ENCODE measurements at regions not wholly inside any gene's neighbourhood (a gene's known extent, or its start where the extent isn't known, plus 50 kb on each side); places are given as distances from the start of the nearest gene placed in this dataset.
"Not testable (repeated sequence)": the region's sequence is repeated elsewhere in the genome, so short reads cannot be mapped to it uniquely, and the experiment has no call there.

DNA sequence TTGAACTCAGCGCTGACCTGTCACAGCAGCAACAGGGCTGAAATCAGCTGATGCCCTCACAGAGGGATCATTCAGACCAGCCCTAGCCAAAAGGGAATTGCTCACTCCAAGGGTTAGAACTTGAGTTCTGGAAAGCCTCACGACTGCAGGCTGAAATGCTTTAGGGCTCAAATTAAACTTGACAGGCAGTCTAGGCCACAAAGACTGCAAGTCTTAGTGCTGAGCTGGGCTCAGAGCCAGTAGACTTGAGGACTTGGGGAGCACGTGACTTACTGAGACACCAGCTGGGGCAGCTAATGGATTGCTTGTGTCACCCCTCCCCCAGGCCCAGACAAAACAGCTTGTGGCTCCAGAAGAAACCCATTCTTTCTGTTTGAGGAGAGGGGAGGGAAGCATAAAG is 119.0 kb upstream of the SLC6A14 start:
- no peaks in the 10 kb centered on the region for H3K36me3 Mint-ChIP-seq (ENCODE audit: low read depth)
- intact Hi-C loops (cut with micrococcal nuclease), result no loop called here
- H3K4me1 Mint-ChIP-seq (ENCODE audit: low read depth), result no peaks in the 10 kb centered on the region
- DNase-seq, result no peak
- ATAC-seq, result no peak
- CTCF ChIA-PET, result no interaction called here
- no peak overlapping the region for H3K27ac Mint-ChIP-seq
- no peaks in the 10 kb centered on the region for H3K27me3 Mint-ChIP-seq
- H3K9me3 Mint-ChIP-seq, result no peaks in the 10 kb centered on the region
- POLR2A ChIA-PET, result no interaction called here
- no peak overlapping the region for H3K4me3 Mint-ChIP-seq
- TF ChIP-seq, protein P1, sequence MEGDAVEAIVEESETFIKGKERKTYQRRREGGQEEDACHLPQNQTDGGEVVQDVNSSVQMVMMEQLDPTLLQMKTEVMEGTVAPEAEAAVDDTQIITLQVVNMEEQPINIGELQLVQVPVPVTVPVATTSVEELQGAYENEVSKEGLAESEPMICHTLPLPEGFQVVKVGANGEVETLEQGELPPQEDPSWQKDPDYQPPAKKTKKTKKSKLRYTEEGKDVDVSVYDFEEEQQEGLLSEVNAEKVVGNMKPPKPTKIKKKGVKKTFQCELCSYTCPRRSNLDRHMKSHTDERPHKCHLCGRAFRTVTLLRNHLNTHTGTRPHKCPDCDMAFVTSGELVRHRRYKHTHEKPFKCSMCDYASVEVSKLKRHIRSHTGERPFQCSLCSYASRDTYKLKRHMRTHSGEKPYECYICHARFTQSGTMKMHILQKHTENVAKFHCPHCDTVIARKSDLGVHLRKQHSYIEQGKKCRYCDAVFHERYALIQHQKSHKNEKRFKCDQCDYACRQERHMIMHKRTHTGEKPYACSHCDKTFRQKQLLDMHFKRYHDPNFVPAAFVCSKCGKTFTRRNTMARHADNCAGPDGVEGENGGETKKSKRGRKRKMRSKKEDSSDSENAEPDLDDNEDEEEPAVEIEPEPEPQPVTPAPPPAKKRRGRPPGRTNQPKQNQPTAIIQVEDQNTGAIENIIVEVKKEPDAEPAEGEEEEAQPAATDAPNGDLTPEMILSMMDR (IDR thresholded peaks at IDR 0.05), result no peak

DNA sequence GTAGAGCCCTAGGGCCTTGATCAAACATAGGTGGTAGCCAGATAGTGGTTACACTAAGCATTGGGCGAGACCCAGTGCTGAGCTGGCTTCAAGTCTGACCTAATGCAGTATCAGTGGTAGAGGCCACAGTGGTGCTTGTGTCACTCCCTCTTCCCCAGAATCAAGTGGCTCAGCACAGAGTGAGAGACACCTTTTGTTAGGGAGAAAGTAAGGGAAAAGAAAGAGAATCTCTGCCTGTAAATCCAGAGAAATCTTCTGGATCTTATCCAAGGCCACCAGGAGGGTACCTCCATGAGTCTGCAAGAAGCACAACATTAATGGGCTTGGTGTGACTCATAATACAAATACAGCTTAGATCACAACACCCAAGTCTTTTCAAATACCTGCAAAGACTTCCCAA is 117.7 kb upstream of the SLC6A14 start:
- no peaks in the 10 kb centered on the region for H3K4me1 Mint-ChIP-seq (ENCODE audit: low read depth)
- intact Hi-C loops (cut with micrococcal nuclease), result no loop called here
- H3K36me3 Mint-ChIP-seq (ENCODE audit: low read depth), result no peaks in the 10 kb centered on the region
- TF ChIP-seq, protein P1 (IDR thresholded peaks at IDR 0.05), result no peak
- H3K27me3 Mint-ChIP-seq, result no peaks in the 10 kb centered on the region
- no peak for ATAC-seq
- H3K4me3 Mint-ChIP-seq, result no peak overlapping the region
- no peak for DNase-seq
- no peak overlapping the region for H3K27ac Mint-ChIP-seq
- no peaks in the 10 kb centered on the region for H3K9me3 Mint-ChIP-seq
- ChIA-PET CTCF (no interaction called here), POLR2A (no interaction called here)

DNA sequence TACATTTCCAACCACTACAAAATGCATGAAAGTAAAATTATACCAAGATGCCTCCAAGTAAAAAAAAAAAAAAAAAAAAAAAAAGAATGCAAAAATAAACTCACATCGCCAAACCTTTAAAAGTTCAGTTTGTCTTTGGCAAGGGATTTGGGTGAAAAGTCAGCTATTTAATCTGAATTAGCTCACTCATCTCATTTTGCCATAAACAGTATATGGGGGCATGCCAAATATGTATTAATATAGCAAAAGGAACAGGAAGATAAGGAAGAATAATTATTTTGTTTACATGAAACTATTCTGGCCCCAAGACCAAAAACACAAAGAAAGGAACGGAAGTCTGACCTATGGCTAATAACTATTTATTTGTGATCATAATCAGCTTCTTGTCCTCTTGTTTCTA is 114.7 kb upstream of the SLC6A14 start:
- no peaks in the 10 kb centered on the region for H3K27me3 Mint-ChIP-seq
- H3K4me3 Mint-ChIP-seq, result no peak overlapping the region
- ATAC-seq (no peak), DNase-seq (no peak)
- ChIA-PET POLR2A (no interaction called here), CTCF (no interaction called here)
- intact Hi-C loops (cut with micrococcal nuclease), result no loop called here
- H3K27ac Mint-ChIP-seq, result no peak overlapping the region
- H3K4me1 Mint-ChIP-seq (ENCODE audit: low read depth), result no peaks in the 10 kb centered on the region
- H3K36me3 Mint-ChIP-seq (ENCODE audit: low read depth), result no peaks in the 10 kb centered on the region
- no peaks in the 10 kb centered on the region for H3K9me3 Mint-ChIP-seq
- TF ChIP-seq, protein P1 (IDR thresholded peaks at IDR 0.05), result no peak

DNA sequence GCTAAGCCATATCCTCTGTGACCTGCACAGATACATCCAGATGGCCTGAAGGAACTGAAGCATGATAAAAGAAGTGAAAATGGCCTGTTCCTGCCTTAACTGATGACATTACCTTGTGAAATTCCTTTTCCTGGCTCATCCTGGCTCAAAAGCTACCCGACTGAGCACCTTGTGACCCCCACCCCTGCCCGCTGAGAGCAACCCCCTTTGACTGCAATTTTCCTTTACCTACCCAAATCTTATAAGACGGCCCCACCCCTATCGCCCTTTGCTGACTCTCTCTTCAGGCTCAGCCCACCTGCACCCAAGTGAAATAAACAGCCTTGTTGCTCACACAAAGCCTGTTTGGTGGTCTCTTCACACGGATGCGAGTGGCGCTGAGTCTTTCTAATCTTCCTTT is 104.4 kb upstream of the SLC6A14 start:
- H3K36me3 Mint-ChIP-seq (ENCODE audit: low read depth); H3K9me3 Mint-ChIP-seq; DNase-seq; CTCF ChIA-PET; POLR2A ChIA-PET; intact Hi-C loops (cut with micrococcal nuclease); H3K4me3 Mint-ChIP-seq; H3K27me3 Mint-ChIP-seq; ATAC-seq; H3K27ac Mint-ChIP-seq; H3K4me1 Mint-ChIP-seq (ENCODE audit: low read depth): not testable (repeated sequence)

DNA sequence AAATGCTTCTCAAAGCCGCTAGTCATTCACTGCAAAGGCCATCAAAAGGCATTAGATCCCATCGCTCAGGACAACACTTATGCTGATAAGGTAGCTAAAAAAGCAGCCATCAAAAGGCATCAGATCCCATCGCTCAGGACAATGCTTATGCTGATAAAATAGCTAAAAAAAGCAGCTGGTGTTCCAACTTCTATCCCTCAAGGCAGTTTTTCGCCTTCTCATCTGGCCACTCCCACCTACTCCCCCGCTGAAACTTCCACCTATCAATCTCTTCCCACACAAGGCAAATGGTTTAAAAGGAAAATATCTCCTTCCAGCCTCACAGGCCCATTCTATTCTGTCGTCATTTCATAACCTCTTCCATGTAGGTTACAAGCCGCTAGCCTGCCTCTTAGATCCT is 101.6 kb upstream of the SLC6A14 start:
- H3K4me3 Mint-ChIP-seq; H3K9me3 Mint-ChIP-seq; H3K27ac Mint-ChIP-seq; ATAC-seq; DNase-seq; H3K36me3 Mint-ChIP-seq (ENCODE audit: low read depth); intact Hi-C loops (cut with micrococcal nuclease); H3K4me1 Mint-ChIP-seq (ENCODE audit: low read depth); POLR2A ChIA-PET; H3K27me3 Mint-ChIP-seq; CTCF ChIA-PET: not testable (repeated sequence)

DNA sequence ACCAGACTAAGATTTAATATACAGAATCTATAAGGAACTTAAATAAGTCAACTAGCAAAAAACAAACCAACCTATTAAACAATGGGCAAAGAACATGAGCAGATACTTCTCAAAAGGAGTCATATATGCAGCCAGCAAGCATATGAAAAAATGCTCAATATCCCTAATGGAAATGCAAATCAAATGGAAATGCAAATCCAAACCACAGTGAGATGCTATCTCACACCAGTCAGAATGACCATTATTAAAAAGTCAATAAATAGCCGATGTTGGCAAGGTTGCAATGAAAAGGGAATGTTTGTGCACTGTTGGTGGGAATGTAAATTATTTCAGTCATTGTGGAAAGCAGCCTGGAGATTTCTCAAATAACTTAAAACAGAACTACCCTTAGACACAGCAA is 97.0 kb upstream of the SLC6A14 start:
- Mint-ChIP-seq H3K4me1 (ENCODE audit: low read depth) (no peaks in the 10 kb centered on the region), H3K36me3 (ENCODE audit: low read depth) (no peaks in the 10 kb centered on the region), H3K4me3 (no peak overlapping the region), H3K9me3 (peaks cover 2% of the 10 kb centered on the region), H3K27ac (no peak overlapping the region), H3K27me3 (no peaks in the 10 kb centered on the region)
- intact Hi-C loops (cut with micrococcal nuclease), result no loop called here
- POLR2A ChIA-PET, result no interaction called here
- TF ChIP-seq, protein P1 (IDR thresholded peaks at IDR 0.05), result no peak
- DNase-seq, result no peak
- CTCF ChIA-PET, result no interaction called here
- ATAC-seq, result no peak

Data from activated CD8-positive, alpha-beta T cell treated with anti-CD3 and anti-CD28 coated beads for 36 hours (primary cell).